ENCODE measurements at regions not wholly inside any gene's neighbourhood (a gene's known extent, or its start where the extent isn't known, plus 50 kb on each side); places are given as distances from the start of the nearest gene placed in this dataset.

- TF ChIP-seq, protein P1, sequence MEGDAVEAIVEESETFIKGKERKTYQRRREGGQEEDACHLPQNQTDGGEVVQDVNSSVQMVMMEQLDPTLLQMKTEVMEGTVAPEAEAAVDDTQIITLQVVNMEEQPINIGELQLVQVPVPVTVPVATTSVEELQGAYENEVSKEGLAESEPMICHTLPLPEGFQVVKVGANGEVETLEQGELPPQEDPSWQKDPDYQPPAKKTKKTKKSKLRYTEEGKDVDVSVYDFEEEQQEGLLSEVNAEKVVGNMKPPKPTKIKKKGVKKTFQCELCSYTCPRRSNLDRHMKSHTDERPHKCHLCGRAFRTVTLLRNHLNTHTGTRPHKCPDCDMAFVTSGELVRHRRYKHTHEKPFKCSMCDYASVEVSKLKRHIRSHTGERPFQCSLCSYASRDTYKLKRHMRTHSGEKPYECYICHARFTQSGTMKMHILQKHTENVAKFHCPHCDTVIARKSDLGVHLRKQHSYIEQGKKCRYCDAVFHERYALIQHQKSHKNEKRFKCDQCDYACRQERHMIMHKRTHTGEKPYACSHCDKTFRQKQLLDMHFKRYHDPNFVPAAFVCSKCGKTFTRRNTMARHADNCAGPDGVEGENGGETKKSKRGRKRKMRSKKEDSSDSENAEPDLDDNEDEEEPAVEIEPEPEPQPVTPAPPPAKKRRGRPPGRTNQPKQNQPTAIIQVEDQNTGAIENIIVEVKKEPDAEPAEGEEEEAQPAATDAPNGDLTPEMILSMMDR (IDR thresholded peaks at IDR 0.05) = no peak
- TF ChIP-seq EZH2phosphoT487 (IDR thresholded peaks at IDR 0.05) = no peak
- TF ChIP-seq EZH2 (IDR thresholded peaks at IDR 0.05) = no peak
- Histone ChIP-seq H3K4me2 (no peak overlapping the region), H2AFZ (replicated peaks) (no peak overlapping the region), H4K20me1 (ENCODE audit: low read depth) (no peaks in the 10 kb centered on the region), H3K27ac (no peak overlapping the region), H3K4me3 (no peak overlapping the region), H3F3A (ENCODE audit: low read depth) (no peaks in the 10 kb centered on the region), H3K9ac (no peak overlapping the region), H3K4me1 (peaks cover 6% of the 10 kb centered on the region), H3K36me3 (no peaks in the 10 kb centered on the region), H3K27me3 (no peaks in the 10 kb centered on the region), H3K9me3 (ENCODE audit: low read depth) (no peaks in the 10 kb centered on the region), H3K79me2 (ENCODE audit: low read depth) (no peaks in the 10 kb centered on the region)
- Mint-ChIP-seq H3K9me3 (peaks cover 2% of the 10 kb centered on the region), H3K4me3 (no peak overlapping the region), H3K36me3 (no peaks in the 10 kb centered on the region), H3K27me3 (ENCODE audit: insufficient read depth, low read depth) (peaks cover 3% of the 10 kb centered on the region), H3K4me1 (peaks cover 3% of the 10 kb centered on the region), H3K27ac (peak overlapping the region; percentile 69)
- DNase-seq (ENCODE audit: low spot score) = no peak
Observed at GRCh38 chr20:48115502-48115901, 330.2 kb upstream of the SULF2 start.

DNA sequence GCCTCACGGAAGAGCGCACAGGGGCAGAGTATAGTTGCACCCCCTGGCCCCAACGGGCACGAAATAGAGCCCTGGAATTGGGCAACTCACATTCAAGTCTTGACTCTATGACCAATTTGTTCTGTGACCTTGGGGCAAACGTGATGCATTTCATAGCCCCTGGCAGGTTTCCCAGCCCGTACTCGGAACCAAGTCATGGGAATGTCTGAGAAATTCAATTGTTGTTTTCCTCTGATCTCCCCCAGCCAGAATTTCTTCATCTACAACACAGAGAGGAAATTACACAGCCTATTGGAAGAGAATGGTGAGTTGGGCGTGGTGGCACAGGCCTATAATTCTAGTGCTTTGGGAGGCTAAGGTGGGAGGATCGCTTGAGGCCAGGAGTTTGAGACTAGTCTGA lies 322.3 kb upstream of the SULF2 start:
- Mint-ChIP-seq H3K4me1 (peaks cover 5% of the 10 kb centered on the region), H3K27ac (no peak overlapping the region), H3K4me3 (no peak overlapping the region), H3K9me3 (peaks cover 3% of the 10 kb centered on the region), H3K36me3 (no peaks in the 10 kb centered on the region), H3K27me3 (ENCODE audit: insufficient read depth, low read depth) (peaks cover 2% of the 10 kb centered on the region)
- no peak overlapping the region for H3K27ac ChIP-seq
- no peak overlapping the region for H3K9ac ChIP-seq
- no peaks in the 10 kb centered on the region for H3K36me3 ChIP-seq
- TF ChIP-seq EZH2phosphoT487 (IDR thresholded peaks at IDR 0.05) (no peak), EZH2 (IDR thresholded peaks at IDR 0.05) (no peak)
- TF ChIP-seq, protein P1 (IDR thresholded peaks at IDR 0.05) = no peak
- no peaks in the 10 kb centered on the region for H3K27me3 ChIP-seq
- no peak overlapping the region for H2AFZ ChIP-seq (replicated peaks)
- DNase-seq (ENCODE audit: low spot score) = no peak
- H3F3A ChIP-seq (ENCODE audit: low read depth) = no peaks in the 10 kb centered on the region
- no peaks in the 10 kb centered on the region for H3K79me2 ChIP-seq (ENCODE audit: low read depth)
- no peaks in the 10 kb centered on the region for H3K4me1 ChIP-seq
- no peaks in the 10 kb centered on the region for H4K20me1 ChIP-seq (ENCODE audit: low read depth)
- no peak overlapping the region for H3K4me3 ChIP-seq
- H3K4me2 ChIP-seq = no peak overlapping the region
- no peaks in the 10 kb centered on the region for H3K9me3 ChIP-seq (ENCODE audit: low read depth)

- no peaks in the 10 kb centered on the region for H4K20me1 ChIP-seq (ENCODE audit: low read depth)
- DNase-seq (ENCODE audit: low spot score) = no peak
Observed at GRCh38 chr20:48106428-48106827, 321.1 kb upstream of the SULF2 start.

More at GRCh38 chr20:48106428-48106827, 321.1 kb upstream of the SULF2 start:
- Histone ChIP-seq H3K79me2 (ENCODE audit: low read depth) (no peaks in the 10 kb centered on the region), H3K4me3 (no peak overlapping the region), H2AFZ (replicated peaks) (no peak overlapping the region), H3K4me2 (no peak overlapping the region), H3K9ac (no peak overlapping the region), H3K4me1 (no peaks in the 10 kb centered on the region), H3F3A (ENCODE audit: low read depth) (no peaks in the 10 kb centered on the region), H3K27ac (no peak overlapping the region), H3K27me3 (no peaks in the 10 kb centered on the region), H3K36me3 (no peaks in the 10 kb centered on the region), H3K9me3 (ENCODE audit: low read depth) (no peaks in the 10 kb centered on the region)
- peaks cover 5% of the 10 kb centered on the region for H3K4me1 Mint-ChIP-seq
- H3K27me3 Mint-ChIP-seq (ENCODE audit: insufficient read depth, low read depth) = peaks cover 2% of the 10 kb centered on the region
- peaks cover 3% of the 10 kb centered on the region for H3K9me3 Mint-ChIP-seq
- no peak overlapping the region for H3K27ac Mint-ChIP-seq
- no peaks in the 10 kb centered on the region for H3K36me3 Mint-ChIP-seq
- TF ChIP-seq EZH2phosphoT487 (IDR thresholded peaks at IDR 0.05) (no peak), EZH2 (IDR thresholded peaks at IDR 0.05) (no peak)
- TF ChIP-seq, protein P1 (IDR thresholded peaks at IDR 0.05) = no peak
- no peak overlapping the region for H3K4me3 Mint-ChIP-seq
